Mesendoderm (in vitro differentiated cells): ENCODE measurements at regions not wholly inside any gene's neighbourhood (a gene's known extent, or its start where the extent isn't known, plus 50 kb on each side); places are given as distances from the start of the nearest gene placed in this dataset.
"Not testable (repeated sequence)": the region's sequence is repeated elsewhere in the genome, so short reads cannot be mapped to it uniquely, and the experiment has no call there.

Experiments
- DNase-seq: peaks from one replicate; pipeline ENCODE4 v3.0.0; 2013
- H2AK5ac ChIP-seq: 2 replicates; pipeline ENCODE4 v1.6.1; 2013; ENCODE audit warnings: low read length, inconsistent platforms
- H2BK120ac ChIP-seq: 2 replicates; pipeline ENCODE4 v1.6.1; 2013; ENCODE audit warnings: low read depth, mild to moderate bottlenecking, low read length, moderate library complexity, mixed read lengths
- H2BK15ac ChIP-seq: replicated peaks from 2 replicates; pipeline ENCODE4 v1.6.1; 2013; ENCODE audit warnings: low read depth, mild to moderate bottlenecking, moderate library complexity
- H2BK5ac ChIP-seq: 2 replicates; pipeline ENCODE4 v1.6.1; 2013; ENCODE audit warnings: low read length, inconsistent platforms
- H3K18ac ChIP-seq: 2 replicates; pipeline ENCODE4 v1.6.1; 2013; ENCODE audit warnings: mild to moderate bottlenecking, low read length, mixed read lengths
- H3K23ac ChIP-seq: one replicate; pipeline ENCODE4 v1.6.1; 2013; ENCODE audit warnings: low read length
- H3K27ac ChIP-seq: 2 replicates; pipeline ENCODE4 v1.5.1; 2013; ENCODE audit warnings: low read depth, mild to moderate bottlenecking, inconsistent platforms, low read length, moderate library complexity
- H3K27me3 ChIP-seq: 2 replicates; pipeline ENCODE4 v1.6.1; 2013; ENCODE audit warnings: low read length, control low read depth, mild to moderate bottlenecking, inconsistent platforms; ENCODE audit not compliant: insufficient read depth, poor library complexity
- H3K36me3 ChIP-seq: 2 replicates; pipeline ENCODE4 v1.6.1; 2013; ENCODE audit warnings: low read length, inconsistent platforms; ENCODE audit not compliant: control insufficient read depth, insufficient read depth
- H3K4ac ChIP-seq: one replicate; pipeline ENCODE4 v1.6.1; 2013; ENCODE audit warnings: low read depth, mild to moderate bottlenecking, low read length, moderate library complexity
- H3K4me1 ChIP-seq: 2 replicates; pipeline ENCODE4 v1.6.1; 2013; ENCODE audit warnings: low read depth, low read length, inconsistent platforms; ENCODE audit not compliant: control insufficient read depth
- H3K4me2 ChIP-seq: 2 replicates; pipeline ENCODE4 v1.6.1; 2013; ENCODE audit warnings: low read length
- H3K4me3 ChIP-seq: 2 replicates; pipeline ENCODE4 v1.5.1; 2013; ENCODE audit warnings: mild to moderate bottlenecking, low read length
- H3K56ac ChIP-seq: one replicate; pipeline ENCODE4 v1.6.1; 2013; ENCODE audit warnings: low read length
- H3K79me1 ChIP-seq: 2 replicates; pipeline ENCODE4 v1.6.1; 2013; ENCODE audit warnings: low read length, inconsistent platforms
- H3K79me2 ChIP-seq: 2 replicates; pipeline ENCODE4 v1.6.1; 2013; ENCODE audit warnings: mild to moderate bottlenecking, low read length; ENCODE audit not compliant: control insufficient read depth, insufficient read depth
- H3K9ac ChIP-seq: 2 replicates; pipeline ENCODE4 v1.6.1; 2013; ENCODE audit warnings: low read length, inconsistent platforms
- H4K5ac ChIP-seq: one replicate; pipeline ENCODE4 v1.6.1; 2013; ENCODE audit warnings: low read length
- H4K8ac ChIP-seq: one replicate; pipeline ENCODE4 v1.6.1; 2013; ENCODE audit warnings: low read depth, mild to moderate bottlenecking, control low read depth, low read length, moderate library complexity
- WGBS: extraction: QIAGEN DNeasy Blood & Tissue Kit; methylation state at CpG from one replicate; pipeline ENCODE4 v1.1.7; 2013; ENCODE audit warnings: low lambda C conversion rate, missing lambda C conversion rate; ENCODE audit not compliant: insufficient coverage; ENCODE audit errors: extremely low coverage; 5-methylcytosine and 5-hydroxymethylcytosine counted together

DNA sequence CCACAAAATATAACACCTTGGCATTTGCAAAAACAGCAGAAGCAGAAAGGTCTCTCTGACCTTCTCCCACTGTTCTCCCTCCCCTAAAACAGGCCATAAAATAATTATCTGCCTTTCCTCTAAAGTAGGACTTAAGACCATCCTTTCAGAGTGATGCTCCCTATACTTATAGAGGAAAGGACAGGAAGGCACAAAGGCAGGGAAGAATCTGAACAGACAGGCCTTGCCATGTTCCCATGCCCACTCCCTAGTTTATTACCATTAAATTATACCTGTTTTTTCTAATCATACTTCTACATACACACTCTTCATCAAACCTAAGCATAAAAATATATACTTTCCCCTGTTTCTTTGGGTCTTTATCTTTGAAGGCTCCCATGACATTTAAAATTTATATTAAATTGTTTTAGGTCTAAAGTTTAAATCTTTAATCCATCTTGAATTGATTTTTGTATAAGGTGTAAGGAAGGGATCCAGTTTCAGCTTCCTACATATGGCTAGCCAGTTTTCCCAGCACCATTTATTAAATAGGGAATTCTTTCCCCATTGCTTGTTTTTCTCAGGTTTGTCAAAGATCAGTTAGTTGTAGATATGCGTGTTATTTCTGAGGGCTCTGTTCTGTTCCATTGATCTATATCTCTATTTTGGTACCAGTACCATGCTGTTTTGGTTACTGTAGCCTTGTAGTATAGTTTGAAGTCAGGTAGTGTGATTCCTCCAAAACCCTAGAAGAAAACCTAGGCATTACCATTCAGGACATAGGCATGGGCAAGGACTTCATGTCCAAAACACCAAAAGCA is 755.8 kb upstream of the ADGRB3 start:
- H3K56ac ChIP-seq, H3K27me3 ChIP-seq, H2BK15ac ChIP-seq, H3K9ac ChIP-seq, H2BK5ac ChIP-seq, H4K5ac ChIP-seq, DNase-seq, H3K4me3 ChIP-seq, H3K4ac ChIP-seq, H4K8ac ChIP-seq, H2BK120ac ChIP-seq, H3K23ac ChIP-seq, H3K18ac ChIP-seq, H3K4me1 ChIP-seq, H3K36me3 ChIP-seq, H3K79me2 ChIP-seq, H3K79me1 ChIP-seq, H3K4me2 ChIP-seq, H2AK5ac ChIP-seq, H3K27ac ChIP-seq: not testable (repeated sequence)
- WGBS: no CpG with 5 or more reads among the region's 1 CpG

DNA sequence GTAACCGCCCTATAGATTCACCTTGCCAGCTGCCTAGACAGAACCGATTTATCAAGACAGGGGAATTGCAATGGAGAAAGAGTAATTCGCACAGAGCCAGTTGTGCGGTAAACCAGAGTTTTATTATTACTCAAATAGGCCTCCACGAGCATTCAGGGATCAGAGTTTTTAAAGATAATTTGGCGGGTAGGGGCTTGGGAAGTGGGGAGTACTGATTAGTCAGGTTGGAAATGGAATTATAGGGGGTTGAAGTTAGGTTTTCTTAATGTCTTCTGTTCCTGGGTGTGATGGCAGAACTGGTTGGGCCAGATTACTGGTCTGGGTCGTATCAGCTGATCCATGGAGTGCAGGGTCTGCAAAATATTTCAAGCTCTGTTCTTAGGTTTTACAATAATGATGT is 756.9 kb upstream of the ADGRB3 start:
- not testable (repeated sequence) for H2BK15ac ChIP-seq, H2BK120ac ChIP-seq, H3K4me1 ChIP-seq, H3K4me3 ChIP-seq, H3K4ac ChIP-seq, H3K4me2 ChIP-seq, H3K56ac ChIP-seq, H2BK5ac ChIP-seq, H4K5ac ChIP-seq, DNase-seq, H2AK5ac ChIP-seq, H3K79me1 ChIP-seq, H3K23ac ChIP-seq, H3K36me3 ChIP-seq, H4K8ac ChIP-seq, H3K27me3 ChIP-seq, H3K79me2 ChIP-seq, H3K18ac ChIP-seq, H3K9ac ChIP-seq, H3K27ac ChIP-seq
- WGBS: no CpG with 5 or more reads among the region's 7 CpGs

DNA sequence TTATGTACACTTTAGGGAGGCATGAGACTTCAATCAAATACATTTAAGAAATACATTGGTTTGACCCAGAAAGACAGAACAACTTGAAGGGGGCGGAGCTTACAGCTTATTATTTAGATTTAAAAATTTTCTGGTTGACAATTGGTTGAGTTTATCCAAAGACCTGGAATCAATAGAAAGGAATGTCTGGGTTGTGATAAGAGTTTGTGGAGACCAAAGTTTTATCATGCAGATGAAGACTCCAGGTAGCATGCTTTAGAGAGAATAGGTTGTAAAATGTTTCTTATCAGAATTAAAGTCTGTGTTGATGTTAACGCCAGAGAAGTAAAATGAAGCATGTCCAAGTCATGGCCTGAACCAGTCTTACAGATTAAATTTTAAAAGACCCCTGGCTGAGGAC is 757.8 kb upstream of the ADGRB3 start:
- H4K5ac ChIP-seq: no peak overlapping the region
- no peak overlapping the region for H3K27ac ChIP-seq
- no CpG with 5 or more reads among the region's 2 CpGs for WGBS
- H3K56ac ChIP-seq: no peak overlapping the region
- no peaks in the 10 kb centered on the region for H3K4me1 ChIP-seq
- H3K4me3 ChIP-seq: no peak overlapping the region
- H3K4me2 ChIP-seq: no peak overlapping the region
- H2BK120ac ChIP-seq: no peak overlapping the region
- no peak overlapping the region for H3K4ac ChIP-seq
- no peaks in the 10 kb centered on the region for H3K27me3 ChIP-seq
- H3K9ac ChIP-seq: no peak overlapping the region
- no peak overlapping the region for H3K23ac ChIP-seq
- H2AK5ac ChIP-seq: no peak overlapping the region
- DNase-seq: peak; percentile 6
- no peak overlapping the region for H2BK5ac ChIP-seq
- no peak overlapping the region for H4K8ac ChIP-seq
- no peaks in the 10 kb centered on the region for H3K36me3 ChIP-seq
- no peak overlapping the region for H2BK15ac ChIP-seq
- no peak overlapping the region for H3K18ac ChIP-seq
- no peaks in the 10 kb centered on the region for H3K79me1 ChIP-seq
- H3K79me2 ChIP-seq: no peaks in the 10 kb centered on the region

DNA sequence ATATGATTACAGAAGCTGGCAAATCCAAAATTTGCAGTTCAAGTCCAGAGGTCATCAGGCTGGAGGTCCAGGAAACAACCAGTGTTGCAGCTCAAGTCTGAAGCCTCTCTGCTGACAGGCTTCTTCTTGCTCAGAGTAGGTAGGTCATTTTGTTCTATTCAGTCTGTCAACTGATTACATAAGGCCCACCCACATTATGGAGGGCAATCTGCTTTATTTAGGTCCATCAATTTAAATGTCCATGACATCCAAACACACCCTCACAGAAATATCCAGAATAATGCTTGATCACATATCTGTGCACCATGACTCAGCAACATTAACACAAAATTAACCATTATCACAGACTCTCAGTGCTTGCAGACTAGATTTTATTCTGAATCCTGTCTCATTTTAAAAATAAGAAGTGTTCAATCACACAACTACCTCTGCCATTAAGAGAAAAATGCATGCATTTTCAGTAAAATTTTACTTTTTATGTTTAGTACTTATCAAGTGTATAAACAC is 759.2 kb upstream of the ADGRB3 start:
- no peak overlapping the region for H3K56ac ChIP-seq
- H3K36me3 ChIP-seq: no peaks in the 10 kb centered on the region
- no peak overlapping the region for H3K18ac ChIP-seq
- H3K4ac ChIP-seq: no peak overlapping the region
- H3K9ac ChIP-seq: no peak overlapping the region
- H2AK5ac ChIP-seq: no peak overlapping the region
- H4K8ac ChIP-seq: no peak overlapping the region
- H3K27me3 ChIP-seq: no peaks in the 10 kb centered on the region
- DNase-seq: no peak
- H3K4me1 ChIP-seq: no peaks in the 10 kb centered on the region
- no peak overlapping the region for H3K27ac ChIP-seq
- H3K4me3 ChIP-seq: no peak overlapping the region
- H2BK120ac ChIP-seq: no peak overlapping the region
- H4K5ac ChIP-seq: no peak overlapping the region
- H2BK15ac ChIP-seq: no peak overlapping the region
- H3K79me1 ChIP-seq: no peaks in the 10 kb centered on the region
- H3K79me2 ChIP-seq: no peaks in the 10 kb centered on the region
- H3K23ac ChIP-seq: no peak overlapping the region
- no peak overlapping the region for H3K4me2 ChIP-seq
- H2BK5ac ChIP-seq: no peak overlapping the region

DNA sequence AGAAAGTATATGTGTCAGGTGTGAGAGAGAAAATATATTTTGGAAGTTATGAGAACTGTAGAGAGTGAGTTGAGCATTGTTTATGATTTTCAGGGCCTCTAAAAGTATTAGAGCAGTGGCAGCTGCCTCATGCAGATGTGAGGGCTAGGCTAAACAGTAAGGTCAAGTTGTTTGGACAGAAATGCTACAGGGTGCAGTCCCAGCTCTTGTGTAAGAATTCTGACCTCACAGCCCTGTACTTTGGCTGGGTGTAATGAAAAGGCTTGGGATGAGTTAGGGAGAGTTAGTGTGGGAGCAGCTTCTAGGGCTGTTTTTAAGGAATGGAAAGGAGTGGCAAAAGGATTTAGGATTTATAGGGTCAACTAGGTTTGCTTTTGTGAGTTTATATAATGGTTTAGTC is 764.8 kb upstream of the ADGRB3 start:
- Histone ChIP-seq H2BK15ac (no peak overlapping the region), H3K9ac (no peak overlapping the region), H4K5ac (no peak overlapping the region), H2AK5ac (no peak overlapping the region), H3K79me2 (no peaks in the 10 kb centered on the region), H3K36me3 (no peaks in the 10 kb centered on the region), H3K56ac (no peak overlapping the region), H3K27me3 (no peaks in the 10 kb centered on the region), H3K4me3 (no peak overlapping the region), H3K4me1 (no peaks in the 10 kb centered on the region), H3K4me2 (no peak overlapping the region), H3K27ac (no peak overlapping the region), H3K79me1 (no peaks in the 10 kb centered on the region), H3K18ac (no peak overlapping the region), H3K23ac (no peak overlapping the region), H2BK5ac (no peak overlapping the region), H4K8ac (no peak overlapping the region), H2BK120ac (no peak overlapping the region), H3K4ac (no peak overlapping the region)
- DNase-seq: no peak

DNA sequence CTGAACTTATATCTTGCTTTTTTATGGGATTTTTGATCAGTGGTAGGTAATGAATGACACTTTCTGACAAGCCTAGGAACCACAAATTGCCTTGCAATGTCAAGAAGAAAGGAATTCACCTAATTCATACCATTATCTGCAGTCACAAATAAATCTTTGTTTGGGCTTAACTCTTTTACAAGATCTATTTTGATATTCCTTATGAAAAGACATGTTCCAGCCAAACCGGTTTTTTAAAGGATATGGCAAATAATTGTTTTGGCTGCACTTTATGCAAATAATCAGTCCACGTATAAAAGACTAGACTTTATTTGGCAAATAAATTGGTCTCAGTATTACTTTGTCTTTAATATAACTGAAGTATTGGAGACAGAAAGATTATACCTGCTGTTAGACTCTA is 771.7 kb upstream of the ADGRB3 start:
- Histone ChIP-seq H2BK5ac (no peak overlapping the region), H3K79me2 (no peaks in the 10 kb centered on the region), H2BK15ac (no peak overlapping the region), H3K23ac (no peak overlapping the region), H3K4me2 (no peak overlapping the region), H2BK120ac (no peak overlapping the region), H3K4me1 (no peaks in the 10 kb centered on the region), H3K9ac (no peak overlapping the region), H3K4me3 (no peak overlapping the region), H3K27ac (no peak overlapping the region), H3K18ac (no peak overlapping the region), H4K8ac (no peak overlapping the region), H2AK5ac (no peak overlapping the region), H3K27me3 (no peaks in the 10 kb centered on the region), H3K79me1 (no peaks in the 10 kb centered on the region), H3K36me3 (no peaks in the 10 kb centered on the region), H3K56ac (no peak overlapping the region), H3K4ac (no peak overlapping the region), H4K5ac (no peak overlapping the region)
- DNase-seq: no peak
- WGBS: no CpG with 5 or more reads among the region's 2 CpGs
